ENCODE measurements at regions not wholly inside any gene's neighbourhood (a gene's known extent, or its start where the extent isn't known, plus 50 kb on each side); places are given as distances from the start of the nearest gene placed in this dataset.

GRCh38 chr11:28836285-28837081, 728.3 kb downstream of the METTL15 start:
- TF ChIP-seq CTCF (IDR thresholded peaks at IDR 0.05 in 4 of 5, conservative IDR thresholded peaks at IDR 0.05 in 1 of 5) (no peak), POLR2A (IDR thresholded peaks at IDR 0.05) (no peak)
- Histone ChIP-seq H3K36me3 (no peaks in the 10 kb centered on the region), H3K4me1 (no peaks in the 10 kb centered on the region), H3K27me3 (no peaks in the 10 kb centered on the region), H3K9me3 (no peaks in the 10 kb centered on the region), H3K4me3 (no peak overlapping the region), H3K27ac (no peak overlapping the region)
- in situ Hi-C loops (cut with MboI; ENCODE audit: low sequenced_read_pairs in 4 of 4) (loop anchor here in 1 of 4 donors (25.0 kb wide), 1 partner anchor 99 kb away; no protein-coding TSS in a partner anchor), intact Hi-C loops (cut with DNase I; ENCODE audit: low total_unique reads) (no loop called here)
- ATAC-seq (no peak), DNase-seq (no peak)

GRCh38 chr11:28835790-28836189, 727.6 kb downstream of the METTL15 start:
- in situ Hi-C loops (cut with MboI; ENCODE audit: low sequenced_read_pairs in 4 of 4), result loop anchor here in 1 of 4 donors (25.0 kb wide), 1 partner anchor 98 kb away; no protein-coding TSS in a partner anchor
- Histone ChIP-seq H3K9me3 (no peaks in the 10 kb centered on the region), H3K4me3 (no peak overlapping the region), H3K27me3 (no peaks in the 10 kb centered on the region), H3K36me3 (no peaks in the 10 kb centered on the region), H3K4me1 (no peaks in the 10 kb centered on the region), H3K27ac (no peak overlapping the region)
- DNase-seq, result no peak
- intact Hi-C loops (cut with DNase I; ENCODE audit: low total_unique reads), result no loop called here
- ATAC-seq, result no peak
- TF ChIP-seq POLR2A (IDR thresholded peaks at IDR 0.05) (no peak), CTCF (IDR thresholded peaks at IDR 0.05 in 4 of 5, conservative IDR thresholded peaks at IDR 0.05 in 1 of 5) (no peak)

- H3K4me3 ChIP-seq, result no peak overlapping the region
- no peak overlapping the region for H3K27ac ChIP-seq
- in situ Hi-C loops (cut with MboI; ENCODE audit: low sequenced_read_pairs in 4 of 4), result loop anchor here in 1 of 4 donors (25.0 kb wide), 1 partner anchor 98 kb away; no protein-coding TSS in a partner anchor
- TF ChIP-seq POLR2A (IDR thresholded peaks at IDR 0.05), result no peak
- no peak for TF ChIP-seq CTCF (IDR thresholded peaks at IDR 0.05 in 4 of 5, conservative IDR thresholded peaks at IDR 0.05 in 1 of 5)
- H3K36me3 ChIP-seq, result no peaks in the 10 kb centered on the region
- no peaks in the 10 kb centered on the region for H3K27me3 ChIP-seq
- intact Hi-C loops (cut with DNase I; ENCODE audit: low total_unique reads), result no loop called here
- H3K4me1 ChIP-seq, result no peaks in the 10 kb centered on the region
- no peak for ATAC-seq
- no peaks in the 10 kb centered on the region for H3K9me3 ChIP-seq
- DNase-seq, result no peak
These were observed 727.1 kb downstream of the METTL15 start for GRCh38 chr11:28835317-28835716.

GRCh38 chr11:28834877-28835276, 726.7 kb downstream of the METTL15 start:
- in situ Hi-C loops (cut with MboI; ENCODE audit: low sequenced_read_pairs in 4 of 4) (loop anchor here in 1 of 4 donors (25.0 kb wide), 1 partner anchor 98 kb away; no protein-coding TSS in a partner anchor), intact Hi-C loops (cut with DNase I; ENCODE audit: low total_unique reads) (no loop called here)
- Histone ChIP-seq H3K36me3 (no peaks in the 10 kb centered on the region), H3K4me3 (no peak overlapping the region), H3K27ac (no peak overlapping the region), H3K4me1 (no peaks in the 10 kb centered on the region), H3K9me3 (no peaks in the 10 kb centered on the region), H3K27me3 (no peaks in the 10 kb centered on the region)
- no peak for TF ChIP-seq POLR2A (IDR thresholded peaks at IDR 0.05)
- no peak for TF ChIP-seq CTCF (IDR thresholded peaks at IDR 0.05 in 4 of 5, conservative IDR thresholded peaks at IDR 0.05 in 1 of 5)
- ATAC-seq (no peak), DNase-seq (no peak)
